HEK293 (cell line): ENCODE measurements at regions not wholly inside any gene's neighbourhood (a gene's known extent, or its start where the extent isn't known, plus 50 kb on each side); places are given as distances from the start of the nearest gene placed in this dataset.

Source experiments
- CTCF ChIA-PET: fragments of 350-600 bp; formaldehyde crosslinking; extraction: SDS; loops from one replicate; lab custom pipeline; 2021; ENCODE audit warnings: antibody characterized with exemption; lab: Yijun Ruan, JAX
- POLR2A ChIA-PET: fragments of 300-600 bp; formaldehyde crosslinking; extraction: SDS; loops from one replicate; lab custom pipeline; 2020; ENCODE audit warnings: antibody characterized with exemption, inconsistent platforms; lab: Yijun Ruan, JAX
- H3K27ac ChIP-seq: fragments of 200-500 bp; sonication (Bioruptor generic); 2 replicates; pipeline ENCODE4 v1.5.1; 2014; ENCODE audit warnings: low read depth, low read length, control low read depth, inconsistent platforms; ENCODE audit errors: extremely low read depth
- H3K36me3 ChIP-seq, 2 experiments: fragments of 200-500 bp in 1 of 2; sonication (Bioruptor generic) in 1 of 2; 1 replicate in 1 of 2; 2 replicates in 1 of 2; pipeline ENCODE4 v1.5.1; 2014 to 2017; ENCODE audit warnings: inconsistent platforms in 2 of 2, low read length in 2 of 2; ENCODE audit not compliant: control insufficient read depth in 2 of 2, insufficient read depth in 1 of 2
- H3K4me1 ChIP-seq: fragments of 200-500 bp; sonication (Bioruptor generic); 2 replicates; pipeline ENCODE4 v1.5.1; 2014; ENCODE audit warnings: mild to moderate bottlenecking, low read length, inconsistent platforms; ENCODE audit not compliant: control insufficient read depth, insufficient read depth
- H3K4me3 ChIP-seq: 2 replicates; pipeline ENCODE4 v1.5.1; 2011; ENCODE audit warnings: low read depth, mild to moderate bottlenecking, control low read depth, low read length, moderate library complexity
- H3K9me3 ChIP-seq: fragments of 200-500 bp; sonication (Bioruptor generic); 2 replicates; pipeline ENCODE4 v1.5.1; 2014; ENCODE audit warnings: low read depth, low read length, inconsistent platforms; ENCODE audit not compliant: control insufficient read depth, insufficient read depth
- PBX3 ChIP-seq: sonication (generic); formaldehyde crosslinking; IDR thresholded peaks from 2 replicates; pipeline ENCODE4 v1.8.1; 2022; ENCODE audit warnings: mild to moderate bottlenecking, moderate library complexity, missing genetic modification reagents
- ZFP37 ChIP-seq: fragments of 450-650 bp; formaldehyde crosslinking; IDR thresholded peaks from 2 replicates; pipeline ENCODE4 v1.5.1; 2016; ENCODE audit warnings: missing biosample characterization, missing genetic modification characterization
- ZNF132 ChIP-seq: fragments of 450-650 bp; formaldehyde crosslinking; IDR thresholded peaks from 2 replicates; pipeline ENCODE4 v1.5.1; 2017; ENCODE audit warnings: missing biosample characterization, missing genetic modification characterization, borderline replicate concordance
- ZNF140 ChIP-seq: fragments of 450-650 bp; formaldehyde crosslinking; IDR thresholded peaks from 2 replicates; pipeline ENCODE4 v1.5.1; 2016; ENCODE audit warnings: missing biosample characterization, missing genetic modification characterization
- ZNF2 ChIP-seq: fragments of 450-650 bp; formaldehyde crosslinking; IDR thresholded peaks from 2 replicates; pipeline ENCODE4 v1.5.1; 2016; ENCODE audit warnings: missing biosample characterization, missing genetic modification characterization
- ZNF311 ChIP-seq: fragments of 450-650 bp; formaldehyde crosslinking; IDR thresholded peaks from 2 replicates; pipeline ENCODE4 v1.5.1; 2017; ENCODE audit warnings: missing biosample characterization, missing genetic modification characterization, borderline replicate concordance
- ZNF792 ChIP-seq: fragments of 450-650 bp; formaldehyde crosslinking; IDR thresholded peaks from 2 replicates; pipeline ENCODE4 v1.5.1; 2016; ENCODE audit warnings: missing biosample characterization, missing genetic modification characterization
- ZSCAN4 ChIP-seq: fragments of 450-650 bp; formaldehyde crosslinking; IDR thresholded peaks from 2 replicates; pipeline ENCODE4 v1.5.1; 2017; ENCODE audit warnings: missing biosample characterization, missing genetic modification characterization

GRCh38 chr4:143133977-143134376, 50.7 kb upstream of the USP38 start:
- Histone ChIP-seq H3K4me3 (no peak overlapping the region), H3K36me3 (no peaks in the 10 kb centered on the region), H3K27ac (no peak overlapping the region), H3K4me1 (no peaks in the 10 kb centered on the region), H3K9me3 (no peaks in the 10 kb centered on the region)
- ChIA-PET CTCF (no interaction called here), POLR2A (no interaction called here)
- TF ChIP-seq ZFP37 (tag by site-specific recombination) (no peak), ZNF2 (tag by site-specific recombination) (no peak), PBX3 (CRISPR knock-in tag) (no peak), ZNF792 (tag by site-specific recombination) (no peak), ZSCAN4 (tag by site-specific recombination) (no peak), ZNF132 (tag by site-specific recombination) (no peak), ZNF140 (no peak), ZNF311 (tag by site-specific recombination) (no peak)
